RWPE1 (cell line): ENCODE measurements at regions not wholly inside any gene's neighbourhood (a gene's known extent, or its start where the extent isn't known, plus 50 kb on each side); places are given as distances from the start of the nearest gene placed in this dataset.

Experiments used
- CTCF ChIA-PET: fragments of 350-600 bp; sonication (Branson Sonifier 250); formaldehyde crosslinking; extraction: SDS; loops from one replicate; lab custom pipeline; 2021; lab: Yijun Ruan, JAX
- POLR2A ChIA-PET: fragments of 400-600 bp; formaldehyde crosslinking; extraction: SDS; loops from one replicate; lab custom pipeline; 2020; ENCODE audit warnings: antibody characterized with exemption; ENCODE audit not compliant: low non-redundant PET; lab: Yijun Ruan, JAX
- DNase-seq: peaks from one replicate; pipeline ENCODE4 v3.0.0; 2012; ENCODE audit warnings: low spot score
- H3K27ac ChIP-seq: fragments of 450-650 bp; 2 replicates; pipeline ENCODE4 v1.5.1; 2017
- TF ChIP-seq, protein P1 (sequence below): fragments of 450-650 bp; conservative IDR thresholded peaks from 2 replicates; pipeline ENCODE4 v1.5.1; 2017; ENCODE audit warnings: low read depth, mild to moderate bottlenecking

DNA sequence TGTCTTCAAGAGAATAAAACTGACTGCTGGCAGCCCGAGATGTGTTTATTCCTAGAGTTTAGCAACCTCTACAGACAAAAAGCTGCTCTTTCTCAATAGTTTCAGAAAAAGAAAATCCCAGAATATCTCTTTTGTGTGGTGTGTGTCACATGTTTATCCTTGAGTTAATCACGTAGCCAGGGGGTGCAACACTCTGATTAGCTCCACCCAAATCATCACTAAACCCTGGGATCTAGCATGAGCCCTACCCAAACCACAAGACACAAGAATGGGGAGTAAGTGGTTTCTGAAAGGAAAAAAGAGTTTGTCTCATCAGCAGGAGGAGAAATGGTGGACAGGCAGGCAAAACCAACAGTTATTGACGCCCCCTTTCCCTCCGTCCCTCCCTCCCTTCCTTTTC, 78.5 kb upstream of the AGBL1 start:
- peak; percentile 55 for DNase-seq
- TF ChIP-seq, protein P1, sequence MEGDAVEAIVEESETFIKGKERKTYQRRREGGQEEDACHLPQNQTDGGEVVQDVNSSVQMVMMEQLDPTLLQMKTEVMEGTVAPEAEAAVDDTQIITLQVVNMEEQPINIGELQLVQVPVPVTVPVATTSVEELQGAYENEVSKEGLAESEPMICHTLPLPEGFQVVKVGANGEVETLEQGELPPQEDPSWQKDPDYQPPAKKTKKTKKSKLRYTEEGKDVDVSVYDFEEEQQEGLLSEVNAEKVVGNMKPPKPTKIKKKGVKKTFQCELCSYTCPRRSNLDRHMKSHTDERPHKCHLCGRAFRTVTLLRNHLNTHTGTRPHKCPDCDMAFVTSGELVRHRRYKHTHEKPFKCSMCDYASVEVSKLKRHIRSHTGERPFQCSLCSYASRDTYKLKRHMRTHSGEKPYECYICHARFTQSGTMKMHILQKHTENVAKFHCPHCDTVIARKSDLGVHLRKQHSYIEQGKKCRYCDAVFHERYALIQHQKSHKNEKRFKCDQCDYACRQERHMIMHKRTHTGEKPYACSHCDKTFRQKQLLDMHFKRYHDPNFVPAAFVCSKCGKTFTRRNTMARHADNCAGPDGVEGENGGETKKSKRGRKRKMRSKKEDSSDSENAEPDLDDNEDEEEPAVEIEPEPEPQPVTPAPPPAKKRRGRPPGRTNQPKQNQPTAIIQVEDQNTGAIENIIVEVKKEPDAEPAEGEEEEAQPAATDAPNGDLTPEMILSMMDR: no peak
- POLR2A ChIA-PET: no interaction called here
- H3K27ac ChIP-seq: no peak overlapping the region
- CTCF ChIA-PET: no interaction called here

DNA sequence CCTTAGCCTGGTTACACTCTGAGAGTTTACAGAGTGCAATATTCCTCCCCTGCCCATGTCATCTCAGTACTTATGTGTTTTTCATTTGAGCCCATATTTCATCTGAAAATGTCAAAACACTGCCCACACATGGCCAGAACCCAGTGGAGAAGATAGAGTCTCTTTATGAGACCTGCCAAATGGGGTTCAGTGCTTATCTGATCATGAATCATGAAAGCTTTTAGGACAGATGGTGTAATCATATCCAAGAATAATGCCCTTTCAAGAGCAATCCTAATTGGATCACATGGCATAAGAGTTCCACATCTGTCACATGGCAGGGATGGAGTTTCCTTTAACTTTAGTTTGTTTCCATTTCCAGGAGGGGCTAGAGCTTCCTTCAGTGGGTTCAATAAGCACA, 77.2 kb upstream of the AGBL1 start:
- ChIA-PET POLR2A (no interaction called here), CTCF (no interaction called here)
- no peak overlapping the region for H3K27ac ChIP-seq
- no peak for DNase-seq
- TF ChIP-seq, protein P1: no peak

DNA sequence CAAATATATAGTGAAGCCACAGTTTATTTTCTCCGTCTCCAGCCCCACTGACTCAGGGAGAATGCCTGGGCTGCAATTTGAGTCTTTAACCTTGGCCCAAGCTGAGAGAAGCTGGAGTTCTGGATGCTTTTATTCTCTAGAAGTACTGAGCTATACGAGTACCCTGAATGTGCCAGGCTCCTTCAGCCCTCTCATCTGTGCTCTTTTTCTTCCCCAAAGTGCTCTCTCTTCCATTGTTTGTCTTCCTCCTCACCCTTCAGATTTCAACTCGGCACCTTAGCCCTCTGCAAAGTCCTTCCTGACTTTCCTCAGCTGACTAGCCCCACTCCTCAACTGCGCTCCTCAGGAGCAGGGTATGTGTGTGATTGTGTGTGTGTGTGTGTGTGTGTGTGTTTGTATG, 75.6 kb upstream of the AGBL1 start:
- ChIA-PET CTCF (no interaction called here), POLR2A (no interaction called here)
- H3K27ac ChIP-seq: no peak overlapping the region
- DNase-seq: no peak
- TF ChIP-seq, protein P1: no peak

DNA sequence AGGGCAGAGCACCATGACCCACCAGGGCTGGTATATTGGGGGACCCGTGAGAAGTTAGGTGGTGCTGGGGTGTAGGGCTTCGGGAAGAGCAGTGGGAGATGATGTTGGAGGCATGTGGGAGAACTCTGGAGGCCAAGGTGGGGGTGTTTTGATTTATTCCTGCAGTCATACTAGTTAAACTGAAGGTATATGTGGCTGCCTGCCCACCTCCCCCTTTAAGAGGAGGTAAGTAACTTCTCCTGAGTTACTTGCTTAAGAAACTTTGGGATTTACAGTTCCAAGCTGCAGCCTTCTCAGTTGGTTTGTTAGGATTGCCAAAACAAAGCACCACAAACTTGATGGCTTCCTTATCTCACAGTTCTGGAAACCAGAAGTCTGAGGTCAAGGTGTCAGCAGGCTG, 73.1 kb upstream of the AGBL1 start:
- H3K27ac ChIP-seq: no peak overlapping the region
- DNase-seq: no peak
- ChIA-PET CTCF (no interaction called here), POLR2A (interaction anchor here (0.5 kb wide), 1 partner anchor 17 kb away, joined by 4 read pairs; no protein-coding TSS in a partner anchor)
- TF ChIP-seq, protein P1: no peak

- CTCF ChIA-PET: no interaction called here
- no peak for DNase-seq
These were observed 69.9 kb upstream of the AGBL1 start for GRCh38 chr15:86009727-86010126.

DNA sequence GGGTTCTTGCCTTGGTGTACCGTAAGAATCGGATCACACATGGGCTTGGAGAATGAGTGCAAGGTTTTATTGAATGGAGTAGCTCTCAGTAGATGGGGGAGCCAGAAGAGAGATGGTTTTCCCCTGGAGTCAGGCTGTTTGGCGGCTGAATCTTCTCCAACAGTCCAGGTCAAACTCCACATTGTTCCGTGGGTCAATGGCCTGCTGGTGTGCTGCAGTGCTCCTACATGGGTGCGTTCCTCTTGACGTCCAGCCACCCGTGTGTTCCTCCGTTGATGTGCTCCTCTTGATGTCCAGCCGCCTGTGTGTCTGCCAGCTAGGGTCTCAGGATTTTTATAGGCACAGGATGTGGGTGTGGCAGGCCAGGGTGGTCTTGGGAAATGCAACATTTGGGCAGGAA, 69.3 kb upstream of the AGBL1 start:
- TF ChIP-seq, protein P1: no peak
- POLR2A ChIA-PET: no interaction called here
- no peak overlapping the region for H3K27ac ChIP-seq
- CTCF ChIA-PET: interaction anchor here (0.7 kb wide), 1 partner anchor 287 kb away, joined by 3 read pairs; no protein-coding TSS in a partner anchor
- DNase-seq: no peak

More at GRCh38 chr15:86009727-86010126, 69.9 kb upstream of the AGBL1 start:
- POLR2A ChIA-PET: no interaction called here
- TF ChIP-seq, protein P1: no peak
- no peak overlapping the region for H3K27ac ChIP-seq

- ChIA-PET CTCF (interaction anchor here (0.7 kb wide), 1 partner anchor 286 kb away, joined by 3 read pairs; no protein-coding TSS in a partner anchor), POLR2A (no interaction called here)
- no peak for DNase-seq
- TF ChIP-seq, protein P1: no peak
- H3K27ac ChIP-seq: no peak overlapping the region
These were observed 68.8 kb upstream of the AGBL1 start for GRCh38 chr15:86010891-86011290.
